OCI-LY7 (cell line): ENCODE measurements at regions not wholly inside any gene's neighbourhood (a gene's known extent, or its start where the extent isn't known, plus 50 kb on each side); places are given as distances from the start of the nearest gene placed in this dataset.

Experiments
- BruUV-seq: library from RNA; stranded (reverse); fragments of 400-500 nt; replicated peaks from 2 replicates; lab custom pipeline; 2021; lab: Mats Ljungman, UMichigan
- CTCF ChIA-PET: fragments of 300-600 bp; sonication (Branson Sonifier 250); formaldehyde crosslinking; loops from one replicate; lab custom pipeline; 2022; ENCODE audit warnings: antibody characterized with exemption; ENCODE audit not compliant: unreplicated experiment; lab: Charles Lee
- POLR2A ChIA-PET: fragments of 300-600 bp; sonication (Branson Sonifier 250); formaldehyde crosslinking; loops from one replicate; lab custom pipeline; 2022; ENCODE audit warnings: antibody characterized with exemption; lab: Charles Lee
- DNase-seq: peaks from one replicate; pipeline ENCODE4 v3.0.0-alpha.2; 2015; ENCODE audit warnings: low spot score
- H2AFZ ChIP-seq: fragments of 200-600 bp; sonication (generic), shearing (Covaris generic); 2 replicates; pipeline ENCODE4 v1.6.1; 2014; ENCODE audit warnings: mild to moderate bottlenecking, antibody characterized with exemption, low read length, moderate library complexity
- H3K27ac ChIP-seq: fragments of 200-600 bp; sonication (generic); 2 replicates; pipeline ENCODE4 v1.5.1; 2014; ENCODE audit warnings: mixed run types, low read depth, mild to moderate bottlenecking, moderate library complexity, low read length, inconsistent platforms; ENCODE audit not compliant: poor library complexity, severe bottlenecking
- H3K36me3 ChIP-seq: fragments of 200-600 bp; sonication (generic); 2 replicates; pipeline ENCODE4 v1.6.1; 2014; ENCODE audit warnings: mild to moderate bottlenecking, antibody characterized with exemption, low read length, moderate library complexity, mixed read lengths; ENCODE audit not compliant: insufficient read depth
- H3K4me1 ChIP-seq: fragments of 200-600 bp; sonication (generic); 2 replicates; pipeline ENCODE4 v1.5.1; 2014; ENCODE audit warnings: mild to moderate bottlenecking, low read length; ENCODE audit not compliant: insufficient read depth, poor library complexity, severe bottlenecking
- H3K4me2 ChIP-seq: fragments of 200-600 bp; sonication (generic); 2 replicates; pipeline ENCODE4 v1.6.1; 2014; ENCODE audit warnings: mild to moderate bottlenecking, low read length
- H3K4me3 ChIP-seq: fragments of 200-600 bp; sonication (generic); 2 replicates; pipeline ENCODE4 v1.5.1; 2014; ENCODE audit warnings: mild to moderate bottlenecking, low read depth, low read length; ENCODE audit not compliant: poor library complexity, severe bottlenecking
- H3K79me2 ChIP-seq: fragments of 200-600 bp; sonication (generic); 2 replicates; pipeline ENCODE4 v1.6.1; 2016; ENCODE audit warnings: low read depth, mild to moderate bottlenecking, low read length, moderate library complexity, mixed read lengths; ENCODE audit not compliant: insufficient read depth
- H3K9me2 ChIP-seq: fragments of 200-600 bp; sonication (generic); 2 replicates; pipeline ENCODE4 v1.6.1; 2016; ENCODE audit warnings: mild to moderate bottlenecking, low read length, mixed read lengths; ENCODE audit not compliant: insufficient read depth
- H3K9me3 ChIP-seq: fragments of 200-600 bp; sonication (generic); 2 replicates; pipeline ENCODE4 v1.6.1; 2014; ENCODE audit warnings: mild to moderate bottlenecking, mixed run types, low read length, mixed read lengths
- H4K20me1 ChIP-seq: fragments of 200-600 bp; sonication (generic); 2 replicates; pipeline ENCODE4 v1.6.1; 2014; ENCODE audit warnings: mild to moderate bottlenecking, antibody characterized with exemption, low read length, moderate library complexity, mixed read lengths; ENCODE audit not compliant: insufficient read depth
- EZH2phosphoT487 ChIP-seq: fragments of 200-600 bp; sonication (generic); IDR thresholded peaks from 2 replicates; pipeline ENCODE4 v1.6.1; 2018; ENCODE audit warnings: low read depth, borderline replicate concordance, mild to moderate bottlenecking, mixed run types, antibody characterized with exemption, low read length, moderate library complexity, mixed read lengths
- intact Hi-C: fragments of 100-400 bp; cut with micrococcal nuclease; formaldehyde crosslinking; loops from one replicate; pipeline ENCODE4 v1.10.0; 2022; ENCODE audit not compliant: unreplicated experiment
- TF ChIP-seq, protein P1 (sequence below): fragments of 200-600 bp; sonication (generic); conservative IDR thresholded peaks from 2 replicates; pipeline ENCODE4 v1.5.1; 2014; ENCODE audit warnings: mild to moderate bottlenecking, antibody characterized with exemption, low read length, moderate library complexity, mixed read lengths

DNA sequence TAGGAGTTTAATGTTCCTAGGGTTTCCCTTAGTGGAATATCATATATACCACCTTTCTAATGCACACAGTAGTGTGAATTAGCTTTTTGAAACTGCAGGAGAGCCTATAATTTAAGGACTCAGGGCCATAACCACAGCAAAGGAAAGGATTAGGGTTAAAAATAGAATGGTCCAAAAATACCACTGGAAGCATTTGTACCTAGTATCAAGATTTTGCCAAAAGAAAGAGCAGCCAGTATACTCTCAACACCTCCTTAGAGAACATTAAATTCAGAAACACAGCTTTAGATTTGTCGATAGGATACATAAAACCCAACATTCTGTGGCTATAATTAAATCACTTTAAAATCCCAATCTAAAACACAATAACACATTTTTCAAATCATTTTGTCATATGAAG is 634.9 kb downstream of the EPHA4 start:
- intact Hi-C loops: no loop called here
- H3K36me3 ChIP-seq: no peaks in the 10 kb centered on the region
- no peaks in the 10 kb centered on the region for H3K9me2 ChIP-seq
- H4K20me1 ChIP-seq: no peaks in the 10 kb centered on the region
- no peaks in the 10 kb centered on the region for H3K4me1 ChIP-seq
- no peak overlapping the region for H3K4me3 ChIP-seq
- H3K79me2 ChIP-seq: no peaks in the 10 kb centered on the region
- ChIA-PET POLR2A (no interaction called here), CTCF (no interaction called here)
- no TSS peak for BruUV-seq
- no peak overlapping the region for H3K27ac ChIP-seq
- no peak overlapping the region for H3K4me2 ChIP-seq
- no peaks in the 10 kb centered on the region for H3K9me3 ChIP-seq
- H2AFZ ChIP-seq: no peak overlapping the region
- no peak for DNase-seq
- TF ChIP-seq, protein P1, sequence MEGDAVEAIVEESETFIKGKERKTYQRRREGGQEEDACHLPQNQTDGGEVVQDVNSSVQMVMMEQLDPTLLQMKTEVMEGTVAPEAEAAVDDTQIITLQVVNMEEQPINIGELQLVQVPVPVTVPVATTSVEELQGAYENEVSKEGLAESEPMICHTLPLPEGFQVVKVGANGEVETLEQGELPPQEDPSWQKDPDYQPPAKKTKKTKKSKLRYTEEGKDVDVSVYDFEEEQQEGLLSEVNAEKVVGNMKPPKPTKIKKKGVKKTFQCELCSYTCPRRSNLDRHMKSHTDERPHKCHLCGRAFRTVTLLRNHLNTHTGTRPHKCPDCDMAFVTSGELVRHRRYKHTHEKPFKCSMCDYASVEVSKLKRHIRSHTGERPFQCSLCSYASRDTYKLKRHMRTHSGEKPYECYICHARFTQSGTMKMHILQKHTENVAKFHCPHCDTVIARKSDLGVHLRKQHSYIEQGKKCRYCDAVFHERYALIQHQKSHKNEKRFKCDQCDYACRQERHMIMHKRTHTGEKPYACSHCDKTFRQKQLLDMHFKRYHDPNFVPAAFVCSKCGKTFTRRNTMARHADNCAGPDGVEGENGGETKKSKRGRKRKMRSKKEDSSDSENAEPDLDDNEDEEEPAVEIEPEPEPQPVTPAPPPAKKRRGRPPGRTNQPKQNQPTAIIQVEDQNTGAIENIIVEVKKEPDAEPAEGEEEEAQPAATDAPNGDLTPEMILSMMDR: no peak
- no peak for TF ChIP-seq EZH2phosphoT487

DNA sequence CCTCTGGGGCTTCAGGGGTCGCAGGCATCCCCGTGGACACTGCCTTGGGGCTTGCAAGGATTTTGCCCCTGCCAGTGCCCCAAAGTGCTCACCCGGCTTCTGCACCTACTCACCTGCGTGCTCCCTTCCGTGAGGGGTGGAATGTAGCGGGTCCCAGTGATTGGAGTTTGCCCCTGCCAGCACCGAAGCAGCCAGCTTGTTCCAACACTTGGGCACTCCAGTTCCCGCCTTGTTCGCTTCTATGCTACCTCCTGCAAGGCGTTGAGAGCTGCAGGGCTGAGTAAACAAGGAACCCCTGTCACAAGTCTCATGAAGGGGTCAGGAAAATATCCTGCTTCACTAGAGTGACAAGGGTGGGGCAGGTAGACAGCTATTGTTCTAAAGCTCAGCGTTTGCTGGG is 631.5 kb downstream of the EPHA4 start:
- no TSS peak for BruUV-seq
- ChIA-PET POLR2A (interaction anchor here (0.6 kb wide), 1 partner anchor 122 kb away, joined by 5 read pairs; no protein-coding TSS in a partner anchor), CTCF (no interaction called here)
- no peaks in the 10 kb centered on the region for H4K20me1 ChIP-seq
- H2AFZ ChIP-seq: no peak overlapping the region
- no peak overlapping the region for H3K4me2 ChIP-seq
- no peaks in the 10 kb centered on the region for H3K9me3 ChIP-seq
- H3K4me1 ChIP-seq: no peaks in the 10 kb centered on the region
- H3K4me3 ChIP-seq: no peak overlapping the region
- H3K36me3 ChIP-seq: no peaks in the 10 kb centered on the region
- TF ChIP-seq, protein P1: no peak
- TF ChIP-seq EZH2phosphoT487: no peak
- DNase-seq: no peak
- no peak overlapping the region for H3K27ac ChIP-seq
- no peaks in the 10 kb centered on the region for H3K9me2 ChIP-seq
- intact Hi-C loops: no loop called here
- no peaks in the 10 kb centered on the region for H3K79me2 ChIP-seq

DNA sequence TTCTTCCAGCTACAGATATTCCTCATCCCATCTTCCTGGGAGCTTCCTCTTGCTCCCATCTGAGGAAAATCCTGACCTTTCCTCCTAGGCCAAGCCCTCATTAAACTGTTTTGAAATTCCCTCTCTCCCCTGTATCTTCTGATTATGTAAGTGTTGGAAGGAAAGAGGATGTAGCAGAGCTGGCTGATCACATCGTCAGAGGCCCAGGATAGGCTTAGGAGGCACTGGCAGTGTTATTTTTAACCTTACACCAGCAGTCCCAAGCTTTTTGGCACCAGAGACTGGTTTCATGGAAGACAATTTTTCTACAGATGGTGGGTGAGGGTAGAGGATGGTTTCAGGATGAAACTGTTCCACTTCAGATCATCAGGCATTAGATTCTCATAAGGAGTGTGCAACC is 630.4 kb downstream of the EPHA4 start:
- CTCF ChIA-PET: no interaction called here

More for the DNA sequence above, 630.4 kb downstream of the EPHA4 start:
- TF ChIP-seq EZH2phosphoT487: no peak
- TF ChIP-seq, protein P1: no peak
- H3K36me3 ChIP-seq: no peaks in the 10 kb centered on the region
- no peaks in the 10 kb centered on the region for H3K79me2 ChIP-seq
- no peaks in the 10 kb centered on the region for H3K9me3 ChIP-seq
- no peak overlapping the region for H3K27ac ChIP-seq
- H3K4me3 ChIP-seq: no peak overlapping the region
- BruUV-seq: no TSS peak
- DNase-seq: no peak
- POLR2A ChIA-PET: interaction anchor here (0.5 to 0.9 kb wide), 2 partner anchors 10 to 15 kb away, joined by 4 to 6 read pairs; no protein-coding TSS in a partner anchor
- no peaks in the 10 kb centered on the region for H3K9me2 ChIP-seq
- intact Hi-C loops: no loop called here
- H3K4me1 ChIP-seq: no peaks in the 10 kb centered on the region
- no peak overlapping the region for H3K4me2 ChIP-seq
- H2AFZ ChIP-seq: no peak overlapping the region
- H4K20me1 ChIP-seq: no peaks in the 10 kb centered on the region
